GM12892 (cell line): ENCODE measurements at regions not wholly inside any gene's neighbourhood (a gene's known extent, or its start where the extent isn't known, plus 50 kb on each side); places are given as distances from the start of the nearest gene placed in this dataset.

Source experiments
- DNase-seq: peaks from one replicate; pipeline ENCODE4 v3.0.0; 2011; ENCODE audit not compliant: insufficient read length
- FAIRE-seq: peaks from 2 replicates; lab custom pipeline; 2011; peaks lifted over from hg19 to GRCh38; lab: Jason Lieb, UNC
- POLR2A ChIP-seq: IDR thresholded peaks from 2 replicates; pipeline ENCODE4 v1.6.1; 2011; ENCODE audit warnings: low read depth, low read length, control low read depth
- POLR2AphosphoS5 ChIP-seq: IDR thresholded peaks from 2 replicates; pipeline ENCODE4 v1.6.1; 2011; ENCODE audit warnings: low read depth, low read length, control low read depth
- TAF1 ChIP-seq: IDR thresholded peaks from 2 replicates; pipeline ENCODE4 v1.6.1; 2011; ENCODE audit warnings: low read depth, mild to moderate bottlenecking, control low read depth, low read length, borderline replicate concordance

- TF ChIP-seq POLR2AphosphoS5 = no peak
- TF ChIP-seq POLR2A = no peak
- TF ChIP-seq TAF1 = no peak
- FAIRE-seq (no peak), DNase-seq (no peak)
Measured at GRCh38 chr15:97730315-97730714, 230.2 kb upstream of the ARRDC4 start.

- no peak for DNase-seq
- FAIRE-seq = no peak
- no peak for TF ChIP-seq TAF1
- no peak for TF ChIP-seq POLR2AphosphoS5
- no peak for TF ChIP-seq POLR2A
Measured at GRCh38 chr15:97731859-97732258, 228.6 kb upstream of the ARRDC4 start.

GRCh38 chr15:97733373-97733772 lies 227.1 kb upstream of the ARRDC4 start:
- no peak for TF ChIP-seq POLR2AphosphoS5
- TF ChIP-seq TAF1 = no peak
- no peak for TF ChIP-seq POLR2A
- no peak for FAIRE-seq

GRCh38 chr15:97736748-97737147 lies 223.8 kb upstream of the ARRDC4 start:
- DNase-seq = no peak
- TF ChIP-seq POLR2A (no peak), POLR2AphosphoS5 (no peak), TAF1 (no peak)
- no peak for FAIRE-seq

More at GRCh38 chr15:97733373-97733772, 227.1 kb upstream of the ARRDC4 start:
- DNase-seq = no peak

GRCh38 chr15:97745481-97746071 lies 214.9 kb upstream of the ARRDC4 start:
- FAIRE-seq (no peak), DNase-seq (no peak)
- no peak for TF ChIP-seq TAF1
- TF ChIP-seq POLR2A = no peak
- TF ChIP-seq POLR2AphosphoS5 = no peak

- FAIRE-seq (no peak), DNase-seq (no peak)
- TF ChIP-seq POLR2A (no peak), TAF1 (no peak), POLR2AphosphoS5 (no peak)
Measured at GRCh38 chr15:97747342-97747741, 213.2 kb upstream of the ARRDC4 start.

- FAIRE-seq (no peak), DNase-seq (no peak)
- TF ChIP-seq POLR2AphosphoS5 (no peak), POLR2A (no peak), TAF1 (no peak)
Measured at GRCh38 chr15:97748576-97748975, 211.9 kb upstream of the ARRDC4 start.

- TF ChIP-seq POLR2A (no peak), POLR2AphosphoS5 (no peak), TAF1 (no peak)
- FAIRE-seq (no peak), DNase-seq (no peak)
Measured at GRCh38 chr15:97750060-97750459, 210.4 kb upstream of the ARRDC4 start.

GRCh38 chr15:97755726-97756125 lies 204.8 kb upstream of the ARRDC4 start:
- TF ChIP-seq TAF1 (no peak), POLR2AphosphoS5 (no peak), POLR2A (no peak)
- FAIRE-seq = no peak
- DNase-seq = no peak

- TF ChIP-seq POLR2AphosphoS5 (no peak), POLR2A (no peak), TAF1 (no peak)
- no peak for DNase-seq
- no peak for FAIRE-seq
Measured at GRCh38 chr15:97759363-97759762, 201.1 kb upstream of the ARRDC4 start.

GRCh38 chr15:97761110-97761509 lies 199.4 kb upstream of the ARRDC4 start:
- DNase-seq (no peak), FAIRE-seq (no peak)
- no peak for TF ChIP-seq POLR2A
- TF ChIP-seq POLR2AphosphoS5 = no peak
- TF ChIP-seq TAF1 = no peak

- TF ChIP-seq POLR2A = no peak
- TF ChIP-seq POLR2AphosphoS5 = no peak
- TF ChIP-seq TAF1 = no peak
- no peak for DNase-seq
- FAIRE-seq = no peak
Measured at GRCh38 chr15:97783240-97783639, 177.3 kb upstream of the ARRDC4 start.

- TF ChIP-seq TAF1 (no peak), POLR2A (no peak), POLR2AphosphoS5 (no peak)
- DNase-seq (no peak), FAIRE-seq (no peak)
Measured at GRCh38 chr15:97786741-97787140, 173.8 kb upstream of the ARRDC4 start.
